GM18502 (cell line): ENCODE measurements at regions not wholly inside any gene's neighbourhood (a gene's known extent, or its start where the extent isn't known, plus 50 kb on each side); places are given as distances from the start of the nearest gene placed in this dataset.

Experiments
- ATAC-seq: cut with Tn5 transposase; IDR thresholded peaks from one replicate; pipeline ENCODE4 v1.9.1; 2021; ENCODE audit warnings: mild to moderate bottlenecking; ENCODE audit not compliant: unreplicated experiment, poor library complexity

DNA sequence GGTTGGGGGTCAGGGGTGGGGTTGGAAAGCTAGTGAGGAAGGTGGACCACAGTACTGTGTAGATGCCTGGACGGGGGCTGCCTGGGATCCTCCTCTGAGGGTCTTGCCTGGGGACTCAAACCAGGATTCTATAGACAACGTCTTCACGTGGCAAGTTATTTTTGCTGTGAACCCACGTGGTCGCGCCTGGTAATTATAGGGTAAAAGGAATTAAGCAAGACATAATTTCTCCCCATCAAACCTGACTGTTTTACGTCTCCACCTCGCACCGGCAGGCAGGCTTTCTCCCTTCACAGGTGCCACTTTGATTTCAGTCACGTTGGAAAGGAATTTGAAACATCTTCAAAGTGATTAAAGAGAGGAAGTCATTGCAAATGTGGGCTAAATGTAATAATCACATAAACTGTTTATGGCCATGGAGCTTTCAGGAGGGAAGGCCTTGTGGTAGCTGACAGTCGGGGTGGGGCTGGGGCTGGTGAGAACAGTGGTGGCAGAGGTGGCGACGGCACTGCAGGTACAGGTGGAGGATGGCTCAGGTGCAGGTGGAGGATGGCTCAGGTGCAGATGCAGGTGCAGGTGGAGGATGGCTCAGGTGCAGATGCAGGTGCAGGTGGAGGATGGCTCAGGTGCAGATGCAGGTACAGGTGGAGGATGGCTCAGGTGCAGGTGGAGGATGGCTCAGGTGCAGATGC, 197.1 kb upstream of the NLRP1 start:
- no peak for ATAC-seq

DNA sequence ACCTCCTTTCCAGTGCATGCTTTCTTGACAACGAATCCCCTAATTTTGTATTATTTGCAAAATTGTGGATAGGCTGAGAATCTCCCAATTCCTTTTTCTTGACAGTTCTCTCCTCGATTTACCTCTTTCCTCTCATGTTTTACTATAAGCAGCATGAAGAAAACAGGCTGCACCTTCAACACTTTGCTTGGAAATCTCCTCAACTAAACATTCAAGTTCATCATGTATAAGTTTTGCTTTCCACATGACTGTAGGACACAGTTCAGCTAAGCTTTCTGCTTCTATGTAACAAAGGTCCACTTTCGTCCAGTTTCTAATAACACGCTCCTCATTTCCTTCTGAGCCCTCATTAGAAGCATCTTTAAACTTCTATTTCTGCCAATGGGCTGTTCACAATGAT, 199.0 kb upstream of the NLRP1 start:
- ATAC-seq = no peak

DNA sequence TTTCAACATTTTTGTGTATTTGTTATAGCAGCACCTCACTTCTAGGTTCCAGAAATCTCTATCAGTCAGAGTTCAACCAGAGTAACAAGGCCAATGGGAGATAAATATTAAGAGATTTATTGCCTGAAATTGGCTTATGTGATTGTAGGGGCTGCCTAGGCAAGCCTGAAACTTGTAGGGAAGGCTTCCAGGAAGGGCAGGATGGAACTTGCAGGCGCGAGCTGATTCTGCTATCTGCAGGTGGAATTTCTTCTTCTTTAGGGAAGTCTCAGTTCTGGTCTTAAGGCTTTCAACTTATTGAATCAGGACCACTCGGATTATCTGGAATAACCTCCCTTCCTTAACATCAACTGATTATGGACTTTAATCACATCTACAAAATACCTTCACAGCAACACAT, 199.5 kb upstream of the NLRP1 start:
- no peak for ATAC-seq

DNA sequence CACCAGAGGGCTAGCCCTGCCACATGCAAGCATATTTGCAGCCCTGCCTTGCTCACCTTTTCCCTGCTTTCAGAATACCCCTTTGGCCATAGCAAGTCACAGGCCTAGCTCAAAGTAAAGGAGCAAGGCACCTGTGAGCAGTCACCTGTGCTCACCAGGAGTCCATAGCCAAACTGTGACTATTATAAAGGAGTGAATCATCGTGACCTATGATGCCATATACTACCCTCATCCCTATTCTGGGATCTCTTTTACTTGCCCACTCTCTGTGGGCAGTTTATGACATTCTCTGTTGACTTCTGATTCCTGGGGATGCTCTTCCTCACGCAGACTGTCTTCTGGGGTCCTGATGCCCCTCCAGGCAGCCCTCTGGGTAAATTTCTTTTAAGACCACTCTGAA, 200.5 kb upstream of the NLRP1 start:
- ATAC-seq = no peak

DNA sequence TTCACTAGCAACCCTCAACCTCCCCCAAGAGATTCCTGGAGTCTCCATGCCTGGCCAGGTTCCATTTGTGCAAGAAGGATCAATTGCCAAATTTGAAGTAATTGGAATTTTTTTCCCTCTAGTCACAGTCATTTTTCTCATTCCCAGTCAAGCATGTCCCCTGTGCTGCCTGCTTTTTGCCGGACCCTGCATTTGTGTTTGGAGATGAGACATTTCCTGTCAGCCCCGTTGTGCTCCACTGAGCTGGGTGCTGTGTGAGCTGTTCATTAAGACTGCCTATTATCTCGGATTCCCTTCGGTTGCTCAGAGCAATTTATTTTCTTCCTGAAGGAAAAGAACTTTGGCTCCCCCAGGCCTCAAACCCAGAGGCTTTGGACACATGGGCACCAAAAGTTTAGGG, 201.0 kb upstream of the NLRP1 start:
- ATAC-seq = no peak

DNA sequence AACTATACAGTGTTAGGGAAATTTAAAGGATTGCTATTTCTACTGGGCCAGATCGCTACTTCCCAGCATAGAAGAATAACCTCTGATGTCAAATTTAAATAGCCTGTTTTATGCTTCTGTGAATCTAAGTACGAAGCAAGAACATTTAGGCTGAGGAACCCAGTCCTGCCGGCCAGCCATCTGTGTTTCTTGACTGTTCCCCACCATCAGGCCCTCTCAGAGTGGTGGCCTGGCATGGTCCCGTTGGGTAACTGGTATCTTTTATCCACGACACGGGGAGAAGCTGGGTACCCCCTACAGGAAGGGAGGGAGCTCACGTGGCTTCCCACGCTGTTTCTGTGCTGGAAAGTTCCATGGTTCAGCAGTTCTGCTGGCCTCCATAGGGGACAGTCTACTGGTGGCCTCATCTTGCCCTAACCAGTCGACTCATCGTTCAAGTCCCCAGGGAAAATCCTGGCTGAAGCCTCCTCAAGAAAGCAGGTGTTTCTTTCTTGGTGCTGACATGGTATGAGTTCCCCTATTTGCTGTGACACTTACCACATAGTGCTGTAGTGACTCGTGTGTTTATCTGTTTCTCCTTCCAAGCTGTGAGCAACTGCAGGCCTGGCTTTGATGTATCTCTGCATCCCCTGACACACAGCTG, 201.7 kb upstream of the NLRP1 start:
- ATAC-seq = peak; percentile 67

DNA sequence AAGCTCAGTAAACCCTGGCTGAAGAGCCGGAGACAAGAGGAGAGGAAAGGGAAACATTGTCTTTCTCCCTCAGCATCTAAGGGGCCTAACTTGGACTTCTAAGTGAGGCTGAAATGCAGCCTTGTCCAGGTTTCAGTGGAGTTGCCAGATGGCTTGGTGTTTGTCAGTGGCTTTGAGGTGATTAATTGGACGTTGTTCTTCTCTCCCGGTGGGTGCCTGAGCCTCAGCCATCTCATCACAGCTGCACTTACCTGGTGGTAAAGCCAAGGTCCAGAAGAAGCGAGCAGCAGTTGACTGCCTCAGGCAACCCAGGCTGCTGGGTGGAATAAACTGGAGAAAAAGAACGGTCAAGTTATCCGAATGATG, 202.2 kb upstream of the NLRP1 start:
- ATAC-seq = no peak

DNA sequence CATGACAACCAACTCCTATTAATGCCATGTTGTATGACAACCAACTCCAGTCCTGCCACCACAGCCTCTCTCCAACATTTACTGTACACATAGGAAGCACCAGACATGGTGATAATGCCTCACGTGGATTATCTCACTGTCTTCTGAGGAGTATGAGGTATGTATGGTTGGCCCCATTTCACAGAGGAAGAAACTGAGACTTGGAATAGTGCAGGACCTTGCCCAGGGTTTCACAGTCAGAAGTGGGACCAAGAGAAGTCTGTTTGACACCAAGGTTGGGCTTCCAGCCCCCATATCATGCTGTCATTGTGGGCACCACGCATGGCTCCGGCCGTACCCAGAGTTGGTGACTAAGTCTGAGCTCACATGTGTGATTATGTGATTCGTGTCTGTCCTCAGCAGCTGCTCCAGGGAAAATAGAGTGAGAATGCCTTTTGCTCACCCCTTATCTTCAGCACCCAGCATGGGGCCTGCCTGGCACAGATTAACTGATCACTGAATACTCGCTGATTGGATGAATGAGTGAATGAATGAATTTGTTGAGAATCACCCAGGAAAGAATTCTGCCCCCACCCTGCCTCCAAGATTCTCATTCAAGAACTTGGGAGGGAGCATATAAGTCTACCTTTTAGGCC, 204.1 kb upstream of the NLRP1 start:
- no peak for ATAC-seq

DNA sequence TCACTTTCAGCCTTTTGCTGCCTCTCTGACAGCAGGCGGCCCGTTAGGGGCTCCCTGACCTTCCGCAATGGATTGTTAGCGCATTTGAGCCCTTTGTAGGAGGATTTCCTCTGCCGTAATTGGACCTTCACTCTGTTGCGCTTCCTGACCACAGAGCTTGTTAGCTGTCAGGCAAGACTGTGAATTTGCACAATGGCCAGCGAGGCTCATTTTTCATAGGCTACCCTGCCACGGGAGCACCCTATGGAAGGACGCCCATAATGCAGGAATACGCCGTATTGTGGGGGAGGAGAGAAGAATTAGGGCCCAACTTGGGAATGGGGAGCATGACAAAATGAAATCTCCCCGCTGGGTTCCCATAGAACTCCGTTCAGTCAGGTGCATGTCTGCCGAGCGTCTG, 205.2 kb upstream of the NLRP1 start:
- no peak for ATAC-seq

DNA sequence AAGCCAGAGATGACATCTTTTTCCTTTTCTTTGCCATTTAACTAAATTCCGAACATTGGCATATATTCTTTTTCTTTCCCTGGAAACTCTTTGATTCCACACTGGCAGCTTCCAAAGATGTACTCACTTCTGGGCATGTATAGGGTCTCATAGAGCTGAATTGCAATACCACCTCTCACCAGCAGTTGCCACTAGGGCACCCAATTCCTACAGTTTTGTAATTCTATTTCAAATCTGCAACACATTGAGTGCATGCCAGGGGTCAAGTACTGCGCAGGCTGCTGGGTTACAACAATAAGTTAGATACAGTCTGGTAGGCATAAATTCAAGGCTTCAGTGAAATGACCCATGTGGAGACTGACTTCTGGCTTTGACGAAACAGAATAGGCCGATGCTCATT, 208.8 kb upstream of the NLRP1 start:
- no peak for ATAC-seq

DNA sequence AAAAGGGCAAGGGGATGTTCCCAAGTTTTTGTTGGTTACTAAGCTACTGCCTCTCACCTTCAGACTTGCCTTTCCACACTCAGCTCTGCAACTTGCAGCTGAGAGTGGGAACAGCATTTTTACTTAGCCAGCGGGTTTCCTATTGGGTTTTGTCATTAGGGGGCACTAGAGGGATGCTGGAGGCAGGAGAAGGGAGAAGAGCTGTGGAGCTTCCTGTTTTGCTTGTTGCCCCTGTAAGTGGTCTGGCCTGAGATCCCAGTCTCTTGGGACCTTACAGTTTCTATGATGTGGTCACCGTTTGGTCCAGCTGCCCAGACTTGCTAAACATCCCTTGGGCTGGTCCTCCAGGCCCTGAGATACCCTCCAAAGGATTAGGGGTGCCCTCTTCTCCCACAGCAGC, 209.6 kb upstream of the NLRP1 start:
- no peak for ATAC-seq

DNA sequence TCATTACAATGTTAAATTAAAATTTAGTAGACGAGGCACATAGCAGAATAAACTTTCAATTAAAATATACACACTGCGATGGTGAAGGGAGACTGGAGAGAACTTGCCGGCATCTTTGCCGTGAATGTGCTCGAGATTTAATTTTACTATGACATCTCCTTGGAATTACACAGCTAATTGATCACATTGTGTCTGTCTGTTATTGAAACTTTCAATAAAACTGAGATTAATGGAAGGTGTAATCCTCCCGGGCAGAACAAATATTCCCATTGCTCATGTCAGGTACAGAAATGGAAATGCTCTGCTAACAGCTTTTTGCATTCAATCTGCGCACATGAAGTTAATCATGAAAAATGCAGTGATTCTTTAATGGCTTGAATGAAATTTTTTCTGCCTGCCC, 210.1 kb upstream of the NLRP1 start:
- no peak for ATAC-seq

DNA sequence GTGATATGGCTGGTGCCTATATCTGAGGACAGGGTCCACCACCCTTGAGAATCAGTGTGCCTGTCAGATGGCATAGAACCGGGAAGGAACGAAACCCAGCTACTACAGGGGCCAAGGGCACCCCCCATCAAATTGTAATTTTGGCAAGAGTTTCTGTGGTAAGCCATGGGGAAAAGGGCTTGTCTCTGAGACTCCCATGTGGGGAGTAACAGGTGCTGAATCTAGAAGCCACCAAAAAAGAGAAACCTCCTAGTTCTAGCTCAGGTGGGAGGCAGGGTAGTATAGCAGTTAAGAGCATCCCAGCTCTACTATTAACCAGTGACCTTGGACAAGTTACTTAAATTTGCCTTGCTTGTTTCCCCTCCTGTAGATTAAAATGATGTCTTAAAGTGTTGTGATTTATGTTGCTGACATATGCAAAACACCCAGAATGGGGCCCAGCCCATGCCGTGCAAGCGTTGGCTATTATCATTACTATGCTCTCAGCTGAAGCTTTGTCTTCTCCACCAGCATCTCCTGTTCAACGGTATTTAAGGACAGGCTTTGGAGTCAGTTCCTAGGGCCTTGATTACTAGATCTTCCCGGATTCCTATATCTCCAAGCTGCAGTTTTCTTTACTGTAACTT, 210.7 kb upstream of the NLRP1 start:
- no peak for ATAC-seq

DNA sequence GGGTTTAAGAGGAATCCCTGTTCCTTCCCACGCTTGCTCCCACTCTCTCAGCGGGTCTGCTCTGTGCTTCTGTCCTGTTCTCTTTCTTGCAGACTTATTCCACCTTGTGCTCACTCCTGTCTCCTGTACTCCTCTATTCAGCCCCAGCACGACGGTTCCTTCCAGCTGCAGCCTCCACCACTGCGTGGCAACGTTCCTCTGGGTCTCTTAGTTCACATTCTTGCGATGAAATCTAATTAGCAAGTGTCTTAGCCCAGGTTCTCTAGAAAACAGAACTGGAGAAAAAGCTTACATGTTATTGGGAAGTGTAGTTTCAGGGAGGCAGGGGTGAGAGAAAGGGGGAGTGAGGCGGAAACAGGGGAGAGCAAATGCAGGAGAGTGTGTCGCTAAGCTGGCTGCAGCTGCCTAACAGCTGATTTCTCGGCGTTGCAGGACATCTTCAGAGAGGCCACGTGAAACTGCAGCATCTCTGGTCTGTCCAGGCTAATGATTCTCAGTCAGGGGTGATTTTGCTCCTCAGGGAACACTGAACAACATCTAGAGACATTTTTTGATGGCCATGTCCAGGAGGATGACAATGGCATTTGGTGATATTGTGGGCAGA, 213.2 kb upstream of the NLRP1 start:
- ATAC-seq = no peak

DNA sequence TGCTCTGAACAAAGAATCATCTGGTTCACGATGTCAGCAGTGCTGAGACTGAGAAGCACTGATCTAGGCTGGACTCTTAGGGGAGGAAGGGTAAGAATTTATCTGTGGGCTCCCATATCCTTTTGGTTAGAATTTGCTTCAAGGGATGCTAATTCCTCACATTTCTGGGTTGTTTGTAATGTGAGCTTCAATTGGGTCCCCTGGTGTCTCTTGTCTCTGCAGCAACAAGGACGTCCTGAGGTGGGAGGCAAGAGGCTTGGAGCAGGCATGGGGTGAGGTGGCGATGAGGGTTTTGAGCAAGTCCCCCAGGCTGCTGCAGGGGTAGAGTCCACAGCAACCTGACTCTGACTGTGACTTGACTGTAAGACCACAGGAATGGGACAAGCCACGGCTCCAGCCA, 213.8 kb upstream of the NLRP1 start:
- no peak for ATAC-seq

DNA sequence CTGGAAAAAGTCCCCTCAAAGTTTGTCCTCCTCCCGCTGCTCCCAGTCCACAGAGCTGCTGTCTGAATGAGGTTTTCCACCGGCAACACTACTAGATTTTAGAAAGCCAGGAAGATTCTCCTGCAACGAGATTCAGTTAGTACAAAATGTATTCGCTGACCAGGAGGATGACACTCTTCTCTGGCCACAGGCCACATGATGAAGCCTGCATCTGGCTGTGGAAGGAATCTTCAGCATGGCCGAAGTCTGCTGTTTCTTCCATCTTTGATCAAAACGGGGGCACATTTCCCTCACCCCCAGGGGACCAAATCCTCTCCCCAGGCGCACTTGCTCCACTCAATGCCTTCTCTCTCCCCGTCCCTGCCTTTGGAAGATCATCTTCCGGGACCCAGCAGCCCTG, 215.8 kb upstream of the NLRP1 start:
- no peak for ATAC-seq

DNA sequence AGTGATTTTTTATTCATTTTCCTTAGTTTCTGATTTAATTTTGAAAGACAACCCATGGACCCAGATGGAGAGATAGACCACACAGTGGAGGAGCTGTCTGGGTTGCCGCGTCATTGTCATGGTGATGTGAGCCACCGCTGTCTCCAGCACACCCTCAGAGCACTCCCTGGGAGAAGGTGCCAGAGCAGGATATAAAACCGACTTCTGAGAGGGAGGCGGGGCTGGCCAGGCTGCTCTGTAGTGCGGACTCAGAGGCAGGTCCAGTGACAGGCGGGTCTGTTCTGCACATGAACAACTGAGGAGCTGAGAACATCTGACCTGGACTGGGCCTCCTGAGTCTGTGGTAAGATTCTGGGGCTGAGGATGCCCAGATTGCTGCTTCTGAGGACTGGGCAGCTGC, 216.3 kb upstream of the NLRP1 start:
- ATAC-seq = no peak

DNA sequence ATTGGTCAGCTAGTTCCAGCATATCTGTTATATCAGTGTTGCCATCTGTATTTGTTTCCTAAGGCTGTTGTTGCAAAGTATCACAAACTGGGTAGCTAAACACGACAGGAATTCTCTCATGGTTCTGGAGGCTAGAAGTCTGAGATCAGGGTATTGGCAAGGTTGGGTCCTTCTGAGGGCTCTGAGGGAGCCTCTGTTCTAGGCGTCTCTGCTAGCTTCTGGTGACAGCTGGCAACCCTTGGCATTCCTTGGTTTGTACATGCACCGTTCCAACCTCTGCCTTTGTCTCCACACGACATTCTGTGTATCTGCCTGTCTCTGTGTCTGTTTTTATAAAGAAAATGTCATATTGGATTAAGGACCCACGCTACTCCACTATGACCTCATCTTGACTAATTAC, 219.9 kb upstream of the NLRP1 start:
- no peak for ATAC-seq

DNA sequence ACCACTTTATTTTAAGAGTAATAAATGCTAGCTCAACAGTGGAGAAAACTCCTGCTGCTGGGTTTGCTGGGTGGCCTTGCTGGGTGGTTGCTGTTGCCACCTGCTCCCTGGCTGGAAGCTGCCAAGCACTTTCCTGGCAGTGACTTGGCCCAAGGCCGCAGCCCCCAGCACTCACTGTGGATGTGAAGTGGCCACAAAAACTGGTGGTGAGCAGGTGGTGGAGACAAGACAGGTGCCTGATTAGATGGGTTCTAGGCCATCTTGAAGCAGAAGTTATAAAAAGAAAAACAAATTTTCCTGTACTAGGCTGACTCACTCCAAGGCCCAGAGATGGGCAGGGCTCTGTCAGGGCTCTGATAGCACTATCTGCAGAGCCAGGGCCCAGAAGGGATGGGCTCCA, 224.7 kb upstream of the NLRP1 start:
- no peak for ATAC-seq

DNA sequence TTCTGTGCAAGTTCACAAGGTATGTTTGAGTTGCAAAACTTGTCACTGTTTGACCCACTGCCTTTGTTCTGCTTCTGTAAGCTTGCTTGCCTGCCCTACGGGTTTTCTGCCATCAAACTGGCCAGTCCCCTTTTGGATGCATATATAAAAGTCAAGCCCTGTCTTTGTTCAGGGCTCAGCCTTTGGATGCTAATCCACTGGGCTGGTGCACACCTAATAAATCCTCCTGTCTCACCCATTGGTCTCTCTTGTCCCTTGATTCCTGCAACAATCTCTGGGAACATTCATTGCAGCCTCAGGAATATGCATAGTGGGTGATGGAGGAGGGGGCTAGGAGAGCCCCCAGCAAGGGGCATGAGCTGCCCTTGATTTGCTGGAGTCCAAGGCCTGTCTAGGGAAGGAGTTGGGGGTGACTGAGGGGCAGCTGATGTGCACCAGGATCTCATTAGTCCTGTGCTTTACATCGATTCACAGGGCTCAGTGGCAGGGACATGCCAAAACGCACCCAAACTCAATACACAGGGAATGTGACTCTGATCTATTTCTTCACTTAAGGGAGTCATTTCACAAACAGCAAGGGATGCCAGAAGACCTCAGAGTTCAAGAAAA, 225.4 kb upstream of the NLRP1 start:
- ATAC-seq = no peak

DNA sequence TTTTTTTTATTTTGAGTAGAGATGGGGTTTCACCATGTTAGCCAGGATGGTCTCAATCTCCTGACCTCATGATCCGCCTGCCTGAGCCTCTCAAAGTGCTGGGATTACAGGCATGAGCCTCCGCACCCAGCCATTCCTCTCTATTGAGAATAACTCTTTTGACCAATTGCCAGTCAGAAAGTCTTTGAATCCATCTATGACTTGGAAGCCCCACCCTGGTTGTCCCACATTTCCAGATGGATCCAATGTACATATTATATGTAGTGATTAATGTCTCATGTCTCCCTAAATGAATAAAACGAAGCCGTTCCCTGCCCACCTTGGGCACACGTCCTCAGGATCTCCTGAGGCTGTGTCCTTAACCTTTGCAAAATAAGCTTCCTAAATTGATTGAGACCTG, 228.3 kb upstream of the NLRP1 start:
- no peak for ATAC-seq
